ENCODE measurements at regions not wholly inside any gene's neighbourhood (a gene's known extent, or its start where the extent isn't known, plus 50 kb on each side); places are given as distances from the start of the nearest gene placed in this dataset.
A peak's percentile ranks its signal among the peaks of the same experiment; 100 is the strongest.

- no peak overlapping the region for H2BK120ac ChIP-seq (ENCODE audit: low read depth, low read length)
- no peaks in the 10 kb centered on the region for H3K9me3 ChIP-seq (ENCODE audit: control insufficient read depth, low read length)
- H3K79me1 ChIP-seq (replicated peaks; ENCODE audit: low read length, poor library complexity, severe bottlenecking), result peaks cover 14% of the 10 kb centered on the region
- H4K8ac ChIP-seq (ENCODE audit: low read length), result no peak overlapping the region
- no peak overlapping the region for H3K23ac ChIP-seq (ENCODE audit: low read length in 2 of 2)
- H3K4ac ChIP-seq (ENCODE audit: low read depth in 1 of 2, low read length in 2 of 2), result no peak overlapping the region
- no peak overlapping the region for H3K27ac ChIP-seq (ENCODE audit: low read length, poor library complexity, severe bottlenecking)
- no peak overlapping the region for H2AFZ ChIP-seq (ENCODE audit: low read depth, low read length)
- peaks cover 12% of the 10 kb centered on the region for H3K4me1 ChIP-seq (ENCODE audit: control insufficient read depth, insufficient read depth, low read depth, low read length)
- H3K4me2 ChIP-seq (ENCODE audit: low read length, poor library complexity, severe bottlenecking), result no peak overlapping the region
- H3K18ac ChIP-seq (ENCODE audit: low read depth in 1 of 2, low read length in 2 of 2), result no peak overlapping the region
- H2BK15ac ChIP-seq (ENCODE audit: low read depth, poor library complexity, severe bottlenecking), result no peak overlapping the region
- H3K27me3 ChIP-seq (ENCODE audit: control insufficient read depth in 1 of 2, insufficient read depth in 1 of 2, low read length in 2 of 2), result no peaks in the 10 kb centered on the region
- no peak overlapping the region for H2AK5ac ChIP-seq (ENCODE audit: low read length, severe bottlenecking)
- peaks cover 3 to 80% of the 10 kb centered on the region in 2 experiments for H3K36me3 ChIP-seq (ENCODE audit: control insufficient read depth in 1 of 2, insufficient read depth in 2 of 2, low read depth in 1 of 2, low read length in 2 of 2)
- H3K14ac ChIP-seq (ENCODE audit: low read length in 2 of 2), result no peak overlapping the region
- H3K9ac ChIP-seq (ENCODE audit: low read length), result peak overlapping the region; percentile 31
- H3K4me3 ChIP-seq (ENCODE audit: insufficient read depth in 1 of 2, low read depth in 1 of 2, low read length in 2 of 2), result no peak overlapping the region
- WGBS, result 72% methylated on average over 4 of the region's 4 CpGs
- no peak overlapping the region for H2BK5ac ChIP-seq (ENCODE audit: low read depth, low read length, poor library complexity, severe bottlenecking)
- H2BK12ac ChIP-seq (ENCODE audit: low read length in 2 of 2), result no peak overlapping the region
- no peak overlapping the region for H4K91ac ChIP-seq (ENCODE audit: low read length)
- DNase-seq, result no peak
These were observed 196.1 kb upstream of the KLF14 start for GRCh38 chr7:130929896-130930659.

GRCh38 chr7:130930681-130931080 is 196.7 kb upstream of the KLF14 start:
- Histone ChIP-seq H3K14ac (ENCODE audit: low read length in 2 of 2) (no peak overlapping the region), H3K9me3 (ENCODE audit: control insufficient read depth, low read length) (no peaks in the 10 kb centered on the region), H3K4me1 (ENCODE audit: control insufficient read depth, insufficient read depth, low read depth, low read length) (peaks cover 10% of the 10 kb centered on the region), H3K23ac (ENCODE audit: low read length in 2 of 2) (no peak overlapping the region), H3K4me3 (ENCODE audit: insufficient read depth in 1 of 2, low read depth in 1 of 2, low read length in 2 of 2) (no peak overlapping the region), H2AK5ac (ENCODE audit: low read length, severe bottlenecking) (no peak overlapping the region), H3K27ac (ENCODE audit: low read length, poor library complexity, severe bottlenecking) (no peak overlapping the region), H2BK12ac (ENCODE audit: low read length in 2 of 2) (no peak overlapping the region), H3K27me3 (ENCODE audit: control insufficient read depth in 1 of 2, insufficient read depth in 1 of 2, low read length in 2 of 2) (no peaks in the 10 kb centered on the region), H3K4me2 (ENCODE audit: low read length, poor library complexity, severe bottlenecking) (no peak overlapping the region), H4K8ac (ENCODE audit: low read length) (no peak overlapping the region), H3K79me1 (replicated peaks; ENCODE audit: low read length, poor library complexity, severe bottlenecking) (peaks cover 14% of the 10 kb centered on the region), H3K4ac (ENCODE audit: low read depth in 1 of 2, low read length in 2 of 2) (no peak overlapping the region), H2BK120ac (ENCODE audit: low read depth, low read length) (no peak overlapping the region), H3K9ac (ENCODE audit: low read length) (peak overlapping the region; percentile 31), H2BK5ac (ENCODE audit: low read depth, low read length, poor library complexity, severe bottlenecking) (no peak overlapping the region), H3K18ac (ENCODE audit: low read depth in 1 of 2, low read length in 2 of 2) (no peak overlapping the region), H2AFZ (ENCODE audit: low read depth, low read length) (no peak overlapping the region), H4K91ac (ENCODE audit: low read length) (no peak overlapping the region), H3K36me3 (ENCODE audit: control insufficient read depth in 1 of 2, insufficient read depth in 2 of 2, low read depth in 1 of 2, low read length in 2 of 2) (peaks cover 6 to 80% of the 10 kb centered on the region in 2 experiments), H2BK15ac (ENCODE audit: low read depth, poor library complexity, severe bottlenecking) (no peak overlapping the region)
- 91% methylated on average over 7 of the region's 8 CpGs for WGBS
- no peak for DNase-seq

GRCh38 chr7:130931423-130931822 is 197.4 kb upstream of the KLF14 start:
- Histone ChIP-seq H3K14ac (ENCODE audit: low read length in 2 of 2) (no peak overlapping the region), H2AK5ac (ENCODE audit: low read length, severe bottlenecking) (no peak overlapping the region)
- 100% methylated on average over 1 of the region's 3 CpGs for WGBS

GRCh38 chr7:130932088-130932487 is 198.1 kb upstream of the KLF14 start:
- no peak overlapping the region for H4K91ac ChIP-seq (ENCODE audit: low read length)

More at GRCh38 chr7:130931423-130931822, 197.4 kb upstream of the KLF14 start:
- Histone ChIP-seq H3K79me1 (replicated peaks; ENCODE audit: low read length, poor library complexity, severe bottlenecking) (peaks cover 18% of the 10 kb centered on the region), H4K8ac (ENCODE audit: low read length) (no peak overlapping the region), H2BK15ac (ENCODE audit: low read depth, poor library complexity, severe bottlenecking) (no peak overlapping the region), H2BK5ac (ENCODE audit: low read depth, low read length, poor library complexity, severe bottlenecking) (no peak overlapping the region), H2AFZ (ENCODE audit: low read depth, low read length) (no peak overlapping the region), H3K27ac (ENCODE audit: low read length, poor library complexity, severe bottlenecking) (no peak overlapping the region), H3K4me2 (ENCODE audit: low read length, poor library complexity, severe bottlenecking) (no peak overlapping the region), H2BK120ac (ENCODE audit: low read depth, low read length) (no peak overlapping the region), H3K18ac (ENCODE audit: low read depth in 1 of 2, low read length in 2 of 2) (no peak overlapping the region), H3K4me1 (ENCODE audit: control insufficient read depth, insufficient read depth, low read depth, low read length) (peaks cover 6% of the 10 kb centered on the region), H3K4me3 (ENCODE audit: insufficient read depth in 1 of 2, low read depth in 1 of 2, low read length in 2 of 2) (no peak overlapping the region), H3K23ac (ENCODE audit: low read length in 2 of 2) (no peak overlapping the region), H4K91ac (ENCODE audit: low read length) (no peak overlapping the region), H3K9me3 (ENCODE audit: control insufficient read depth, low read length) (no peaks in the 10 kb centered on the region), H3K36me3 (ENCODE audit: control insufficient read depth in 1 of 2, insufficient read depth in 2 of 2, low read depth in 1 of 2, low read length in 2 of 2) (peaks cover 8 to 80% of the 10 kb centered on the region in 2 experiments), H2BK12ac (ENCODE audit: low read length in 2 of 2) (no peak overlapping the region), H3K27me3 (ENCODE audit: control insufficient read depth in 1 of 2, insufficient read depth in 1 of 2, low read length in 2 of 2) (no peaks in the 10 kb centered on the region), H3K9ac (ENCODE audit: low read length) (peak overlapping the region; percentile 31), H3K4ac (ENCODE audit: low read depth in 1 of 2, low read length in 2 of 2) (no peak overlapping the region)
- DNase-seq, result no peak

More at GRCh38 chr7:130932088-130932487, 198.1 kb upstream of the KLF14 start:
- Histone ChIP-seq H3K4ac (ENCODE audit: low read depth in 1 of 2, low read length in 2 of 2) (no peak overlapping the region), H2BK12ac (ENCODE audit: low read length in 2 of 2) (no peak overlapping the region), H3K9ac (ENCODE audit: low read length) (no peak overlapping the region), H3K4me2 (ENCODE audit: low read length, poor library complexity, severe bottlenecking) (no peak overlapping the region), H3K4me1 (ENCODE audit: control insufficient read depth, insufficient read depth, low read depth, low read length) (peaks cover 6% of the 10 kb centered on the region), H2BK5ac (ENCODE audit: low read depth, low read length, poor library complexity, severe bottlenecking) (no peak overlapping the region), H3K36me3 (ENCODE audit: control insufficient read depth in 1 of 2, insufficient read depth in 2 of 2, low read depth in 1 of 2, low read length in 2 of 2) (peaks cover 8 to 79% of the 10 kb centered on the region in 2 experiments), H3K27ac (ENCODE audit: low read length, poor library complexity, severe bottlenecking) (no peak overlapping the region), H3K18ac (ENCODE audit: low read depth in 1 of 2, low read length in 2 of 2) (no peak overlapping the region), H2BK120ac (ENCODE audit: low read depth, low read length) (no peak overlapping the region), H3K79me1 (replicated peaks; ENCODE audit: low read length, poor library complexity, severe bottlenecking) (peaks cover 22% of the 10 kb centered on the region), H3K14ac (ENCODE audit: low read length in 2 of 2) (no peak overlapping the region), H3K4me3 (ENCODE audit: insufficient read depth in 1 of 2, low read depth in 1 of 2, low read length in 2 of 2) (no peak overlapping the region), H2BK15ac (ENCODE audit: low read depth, poor library complexity, severe bottlenecking) (no peak overlapping the region), H3K23ac (ENCODE audit: low read length in 2 of 2) (no peak overlapping the region), H2AFZ (ENCODE audit: low read depth, low read length) (no peak overlapping the region), H3K9me3 (ENCODE audit: control insufficient read depth, low read length) (no peaks in the 10 kb centered on the region), H2AK5ac (ENCODE audit: low read length, severe bottlenecking) (no peak overlapping the region), H3K27me3 (ENCODE audit: control insufficient read depth in 1 of 2, insufficient read depth in 1 of 2, low read length in 2 of 2) (no peaks in the 10 kb centered on the region), H4K8ac (ENCODE audit: low read length) (no peak overlapping the region)
- no peak for DNase-seq
- 96% methylated on average over 4 of the region's 5 CpGs for WGBS

Data from mesenchymal stem cell (in vitro differentiated cells and primary cell).